SK-N-SH treated with all-trans-retinoic acid at 6 μM for 48 hours (cell line): ENCODE measurements at regions not wholly inside any gene's neighbourhood (a gene's known extent, or its start where the extent isn't known, plus 50 kb on each side); places are given as distances from the start of the nearest gene placed in this dataset.

Experiments
- ATAC-seq: fragments of 200-7000 bp; cut with Tn5 transposase; 3 replicates; pipeline ENCODE4 v1.9.1; 2020; ENCODE audit warnings: mild to moderate bottlenecking, moderate library complexity
- ARNTL ChIP-seq: fragments of 450-650 bp; formaldehyde crosslinking; IDR thresholded peaks from 2 replicates; pipeline ENCODE4 v1.5.0; 2020; ENCODE audit warnings: low read depth, mild to moderate bottlenecking, moderate library complexity, borderline replicate concordance
- BACH2 ChIP-seq: fragments of 250-450 bp; sonication (Bioruptor Pico); IDR thresholded peaks from 2 replicates; pipeline ENCODE4 v1.9.0; 2021; ENCODE audit warnings: mild to moderate bottlenecking, borderline replicate concordance
- CREB5 ChIP-seq: fragments of 250-450 bp; sonication (Bioruptor Pico); IDR thresholded peaks from 2 replicates; pipeline ENCODE4 v1.5.1; 2020; ENCODE audit warnings: low read depth, mild to moderate bottlenecking, moderate library complexity
- CSDC2 ChIP-seq: fragments of 250-450 bp; sonication (Bioruptor Pico); IDR thresholded peaks from 2 replicates; pipeline ENCODE4 v1.5.0; 2020; ENCODE audit warnings: mild to moderate bottlenecking, moderate library complexity
- CSRNP3 ChIP-seq: fragments of 250-450 bp; sonication (Bioruptor Pico); IDR thresholded peaks from 2 replicates; pipeline ENCODE4 v1.5.1; 2021; ENCODE audit warnings: mild to moderate bottlenecking, moderate library complexity
- ESRRG ChIP-seq: fragments of 250-450 bp; sonication (Bioruptor Pico); IDR thresholded peaks from 2 replicates; pipeline ENCODE4 v1.6.1; 2021; ENCODE audit warnings: mild to moderate bottlenecking
- GLIS3 ChIP-seq: fragments of 250-450 bp; sonication (Bioruptor Pico); IDR thresholded peaks from 2 replicates; pipeline ENCODE4 v1.5.0; 2020; ENCODE audit warnings: mild to moderate bottlenecking, moderate library complexity
- ISL1 ChIP-seq: fragments of 250-450 bp; sonication (Bioruptor Pico); IDR thresholded peaks from 2 replicates; pipeline ENCODE4 v2.1.2; 2022; ENCODE audit warnings: mild to moderate bottlenecking, moderate library complexity
- OSR1 ChIP-seq: fragments of 250-450 bp; sonication (Bioruptor Pico); IDR thresholded peaks from 2 replicates; pipeline ENCODE4 v1.8.0; 2022; ENCODE audit warnings: moderate library complexity, mild to moderate bottlenecking, inconsistent platforms
- PPARA ChIP-seq: fragments of 250-450 bp; sonication (Bioruptor Pico); IDR thresholded peaks from 2 replicates; pipeline ENCODE4 v1.5.0; 2020; ENCODE audit warnings: mild to moderate bottlenecking, borderline replicate concordance
- RARB ChIP-seq: fragments of 250-450 bp; sonication (Bioruptor Pico); IDR thresholded peaks from 2 replicates; pipeline ENCODE4 v1.8.0; 2021; ENCODE audit warnings: mild to moderate bottlenecking, moderate library complexity
- SNAI2 ChIP-seq: fragments of 250-450 bp; sonication (Bioruptor Pico); IDR thresholded peaks from 2 replicates; pipeline ENCODE4 v1.5.0; 2020; ENCODE audit warnings: mild to moderate bottlenecking, moderate library complexity
- TCF4 ChIP-seq: fragments of 250-450 bp; sonication (Bioruptor Pico); IDR thresholded peaks from 2 replicates; pipeline ENCODE4 v1.8.0; 2021; ENCODE audit warnings: mild to moderate bottlenecking, moderate library complexity, borderline replicate concordance
- TOX ChIP-seq: fragments of 250-450 bp; sonication (Bioruptor Pico); IDR thresholded peaks from 2 replicates; pipeline ENCODE4 v1.8.0; 2021; ENCODE audit warnings: mild to moderate bottlenecking, moderate library complexity, borderline replicate concordance
- TSHZ2 ChIP-seq: fragments of 250-450 bp; sonication (Bioruptor Pico); IDR thresholded peaks from 2 replicates; pipeline ENCODE4 v1.5.0; 2020; ENCODE audit warnings: mild to moderate bottlenecking, moderate library complexity
- ZC3H10 ChIP-seq: fragments of 250-450 bp; sonication (Bioruptor Pico); IDR thresholded peaks from 2 replicates; pipeline ENCODE4 v1.5.1; 2021; ENCODE audit warnings: mild to moderate bottlenecking, moderate library complexity
- ZFP3 ChIP-seq: fragments of 250-450 bp; sonication (Bioruptor Pico); IDR thresholded peaks from 2 replicates; pipeline ENCODE4 v1.5.0; 2020; ENCODE audit warnings: mild to moderate bottlenecking, moderate library complexity
- ZFP30 ChIP-seq: fragments of 450-650 bp; formaldehyde crosslinking; IDR thresholded peaks from 2 replicates; pipeline ENCODE4 v1.5.0; 2022; ENCODE audit warnings: mild to moderate bottlenecking, moderate library complexity
- ZNF565 ChIP-seq: fragments of 450-650 bp; formaldehyde crosslinking; conservative IDR thresholded peaks from 2 replicates; pipeline ENCODE4 v1.5.0; 2020; ENCODE audit warnings: low read depth, mild to moderate bottlenecking, moderate library complexity
- ZNF70 ChIP-seq: fragments of 450-650 bp; formaldehyde crosslinking; IDR thresholded peaks from 2 replicates; pipeline ENCODE4 v1.5.0; 2020; ENCODE audit warnings: mild to moderate bottlenecking, moderate library complexity
- ZNF8 ChIP-seq: fragments of 450-650 bp; formaldehyde crosslinking; IDR thresholded peaks from 2 replicates; pipeline ENCODE4 v1.5.0; 2020; ENCODE audit warnings: mild to moderate bottlenecking, moderate library complexity
- TF ChIP-seq, protein P1 (sequence below): fragments of 250-450 bp; sonication (Bioruptor Pico); IDR thresholded peaks from 2 replicates; pipeline ENCODE4 v1.8.0; 2020; ENCODE audit warnings: mild to moderate bottlenecking, moderate library complexity, borderline replicate concordance
- TF ChIP-seq, protein P2 (sequence below): fragments of 250-450 bp; sonication (Bioruptor Pico); IDR thresholded peaks from 2 replicates; pipeline ENCODE4 v1.8.0; 2021; ENCODE audit warnings: low read depth, mild to moderate bottlenecking, moderate library complexity, borderline replicate concordance

DNA sequence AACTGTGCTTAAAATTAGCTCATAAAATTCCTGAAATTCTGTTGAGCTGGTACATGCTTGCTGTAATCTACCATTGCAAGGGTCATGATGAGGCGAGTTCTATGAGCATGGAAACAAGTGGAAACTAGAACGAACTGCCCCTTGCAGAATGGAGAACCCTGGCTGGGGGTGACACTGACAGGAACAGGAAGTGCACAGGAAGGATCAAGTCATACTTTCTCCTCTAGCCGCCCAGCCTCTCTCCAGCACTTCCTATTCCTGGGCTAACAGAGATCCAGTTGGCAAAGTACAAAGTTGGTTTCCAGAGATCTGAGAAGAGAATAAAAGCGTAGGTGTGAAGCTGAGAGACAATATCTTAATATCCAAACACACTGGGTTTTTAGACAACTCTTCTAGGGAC, 414.2 kb upstream of the PODXL start:
- ATAC-seq: no peak
- TF ChIP-seq TOX (CRISPR knock-in tag) (no peak), BACH2 (CRISPR knock-in tag) (no peak), SNAI2 (CRISPR knock-in tag) (no peak), ZC3H10 (CRISPR knock-in tag) (no peak), PPARA (CRISPR knock-in tag) (no peak), OSR1 (CRISPR knock-in tag) (no peak), ARNTL (no peak), ZNF565 (CRISPR knock-in tag) (no peak), TCF4 (no peak), ESRRG (no peak), ZFP30 (CRISPR knock-in tag) (no peak), RARB (CRISPR knock-in tag) (no peak), ZNF8 (CRISPR knock-in tag) (no peak), ZFP3 (CRISPR knock-in tag) (no peak), CSDC2 (CRISPR knock-in tag) (no peak), ISL1 (CRISPR knock-in tag) (no peak), GLIS3 (CRISPR knock-in tag) (no peak)

DNA sequence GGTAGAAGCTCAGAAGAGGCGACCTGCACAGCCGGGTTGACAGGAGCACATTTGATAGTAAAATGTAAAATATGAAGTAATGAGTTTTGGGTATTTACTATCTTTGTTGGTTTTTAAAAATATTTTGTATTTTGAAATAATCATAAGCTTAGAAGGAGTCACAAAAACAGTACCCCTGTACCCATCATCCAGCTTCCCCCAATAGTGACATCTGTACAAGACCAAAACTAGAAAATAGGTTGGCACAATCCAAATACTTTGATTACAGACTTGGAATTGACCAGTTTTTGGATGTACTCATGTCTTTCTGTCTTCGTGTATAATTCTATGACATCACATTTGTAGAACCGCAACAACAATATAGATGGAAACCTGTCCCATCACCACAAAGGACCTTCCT, 413.1 kb upstream of the PODXL start:
- ATAC-seq: no peak

More for the DNA sequence above, 413.1 kb upstream of the PODXL start:
- no peak for TF ChIP-seq CREB5
- no peak for TF ChIP-seq ZFP30 (CRISPR knock-in tag)
- TF ChIP-seq PPARA (CRISPR knock-in tag): no peak
- no peak for TF ChIP-seq TOX (CRISPR knock-in tag)
- no peak for TF ChIP-seq CSRNP3 (CRISPR knock-in tag)
- TF ChIP-seq ZNF8 (CRISPR knock-in tag): no peak
- TF ChIP-seq ZNF70 (CRISPR knock-in tag): no peak
- TF ChIP-seq ARNTL: no peak
- no peak for TF ChIP-seq TSHZ2 (CRISPR knock-in tag)
- TF ChIP-seq ZNF565 (CRISPR knock-in tag): no peak
- TF ChIP-seq SNAI2 (CRISPR knock-in tag): no peak
- TF ChIP-seq, protein P1, sequence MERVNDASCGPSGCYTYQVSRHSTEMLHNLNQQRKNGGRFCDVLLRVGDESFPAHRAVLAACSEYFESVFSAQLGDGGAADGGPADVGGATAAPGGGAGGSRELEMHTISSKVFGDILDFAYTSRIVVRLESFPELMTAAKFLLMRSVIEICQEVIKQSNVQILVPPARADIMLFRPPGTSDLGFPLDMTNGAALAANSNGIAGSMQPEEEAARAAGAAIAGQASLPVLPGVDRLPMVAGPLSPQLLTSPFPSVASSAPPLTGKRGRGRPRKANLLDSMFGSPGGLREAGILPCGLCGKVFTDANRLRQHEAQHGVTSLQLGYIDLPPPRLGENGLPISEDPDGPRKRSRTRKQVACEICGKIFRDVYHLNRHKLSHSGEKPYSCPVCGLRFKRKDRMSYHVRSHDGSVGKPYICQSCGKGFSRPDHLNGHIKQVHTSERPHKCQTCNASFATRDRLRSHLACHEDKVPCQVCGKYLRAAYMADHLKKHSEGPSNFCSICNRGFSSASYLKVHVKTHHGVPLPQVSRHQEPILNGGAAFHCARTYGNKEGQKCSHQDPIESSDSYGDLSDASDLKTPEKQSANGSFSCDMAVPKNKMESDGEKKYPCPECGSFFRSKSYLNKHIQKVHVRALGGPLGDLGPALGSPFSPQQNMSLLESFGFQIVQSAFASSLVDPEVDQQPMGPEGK (CRISPR knock-in tag): no peak
- no peak for TF ChIP-seq GLIS3 (CRISPR knock-in tag)
- no peak for TF ChIP-seq OSR1 (CRISPR knock-in tag)
- TF ChIP-seq ZC3H10 (CRISPR knock-in tag): no peak
- no peak for TF ChIP-seq RARB (CRISPR knock-in tag)
- no peak for TF ChIP-seq TCF4
- TF ChIP-seq, protein P2, sequence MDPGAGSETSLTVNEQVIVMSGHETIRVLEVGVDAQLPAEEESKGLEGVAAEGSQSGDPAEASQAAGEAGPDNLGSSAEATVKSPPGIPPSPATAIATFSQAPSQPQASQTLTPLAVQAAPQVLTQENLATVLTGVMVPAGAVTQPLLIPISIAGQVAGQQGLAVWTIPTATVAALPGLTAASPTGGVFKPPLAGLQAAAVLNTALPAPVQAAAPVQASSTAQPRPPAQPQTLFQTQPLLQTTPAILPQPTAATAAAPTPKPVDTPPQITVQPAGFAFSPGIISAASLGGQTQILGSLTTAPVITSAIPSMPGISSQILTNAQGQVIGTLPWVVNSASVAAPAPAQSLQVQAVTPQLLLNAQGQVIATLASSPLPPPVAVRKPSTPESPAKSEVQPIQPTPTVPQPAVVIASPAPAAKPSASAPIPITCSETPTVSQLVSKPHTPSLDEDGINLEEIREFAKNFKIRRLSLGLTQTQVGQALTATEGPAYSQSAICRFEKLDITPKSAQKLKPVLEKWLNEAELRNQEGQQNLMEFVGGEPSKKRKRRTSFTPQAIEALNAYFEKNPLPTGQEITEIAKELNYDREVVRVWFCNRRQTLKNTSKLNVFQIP: no peak
- no peak for TF ChIP-seq ESRRG
